ENCODE measurements at regions not wholly inside any gene's neighbourhood (a gene's known extent, or its start where the extent isn't known, plus 50 kb on each side); places are given as distances from the start of the nearest gene placed in this dataset.

- Histone ChIP-seq H2BK20ac (ENCODE audit: low read depth, low read length) (no peak overlapping the region), H3K27ac (ENCODE audit: insufficient read depth, low read length) (no peak overlapping the region), H3K4me1 (ENCODE audit: control insufficient read depth, insufficient read depth, low read length) (no peaks in the 10 kb centered on the region), H3K27me3 (ENCODE audit: control insufficient read depth, insufficient read depth, low read length) (peaks cover 2% of the 10 kb centered on the region; the same call in 1 of the 2 replicates), H2AFZ (replicated peaks; ENCODE audit: low read length, poor library complexity) (no peak overlapping the region), H3K4me2 (ENCODE audit: low read depth, low read length) (no peak overlapping the region), H3K9me1 (ENCODE audit: insufficient read depth, low read length) (no peaks in the 10 kb centered on the region), H3K23ac (ENCODE audit: low read depth, low read length) (no peak overlapping the region), H3K9me3 (ENCODE audit: control insufficient read depth, insufficient read depth, low read length) (no peaks in the 10 kb centered on the region), H3K36me3 (ENCODE audit: control insufficient read depth, insufficient read depth, low read length) (no peaks in the 10 kb centered on the region), H4K5ac (ENCODE audit: low read depth, low read length) (no peak overlapping the region), H4K8ac (ENCODE audit: low read depth in 2 of 2, low read length in 2 of 2) (no peak overlapping the region), H2BK120ac (ENCODE audit: low read depth, low read length) (no peak overlapping the region), H3K79me1 (ENCODE audit: low read depth in 1 of 2, low read length in 2 of 2) (no peaks in the 10 kb centered on the region), H3K4ac (ENCODE audit: low read depth, low read length) (no peak overlapping the region), H2AK9ac (replicated peaks; ENCODE audit: low read depth, low read length, poor library complexity) (no peak overlapping the region), H3K56ac (ENCODE audit: extremely low read depth, insufficient read depth, low read length) (no peak overlapping the region), H2BK5ac (ENCODE audit: low read depth, low read length, poor library complexity, severe bottlenecking) (no peak overlapping the region), H3K18ac (ENCODE audit: low read depth, low read length) (no peak overlapping the region), H3K9ac (ENCODE audit: low read depth, low read length) (no peak overlapping the region), H2BK15ac (ENCODE audit: low read depth, low read length) (no peak overlapping the region), H4K20me1 (ENCODE audit: insufficient read depth, low read length) (no peaks in the 10 kb centered on the region), H4K91ac (ENCODE audit: insufficient read depth, low read depth, low read length) (no peak overlapping the region), H2AK5ac (ENCODE audit: low read depth, low read length) (no peak overlapping the region), H3K14ac (replicated peaks; ENCODE audit: low read depth, low read length) (no peak overlapping the region), H3K4me3 (ENCODE audit: insufficient read depth, low read depth, low read length) (no peak overlapping the region)
- no TSS peak for BruUV-seq (replicated peaks)
- POLR2A ChIA-PET (ENCODE audit: unreplicated experiment): no interaction called here
- in situ Hi-C loops (cut with MboI; ENCODE audit: low sequenced_read_pairs) (no loop called here), dilution Hi-C loops (cut with HindIII; ENCODE audit: low sequenced_read_pairs, unreplicated experiment) (no loop called here), intact Hi-C loops (cut with micrococcal nuclease) (no loop called here)
- DNase-seq (no peak), ATAC-seq (ENCODE audit: low read depth) (no peak)
- CTCF ChIA-PET: no interaction called here
- WGBS, 2 experiments (ENCODE audit: extremely low coverage in 2 of 2, insufficient read length in 1 of 2): 28% methylated on average over 3 of the region's 3 CpGs; no CpG with 5 or more reads in 1 of the 2 experiments
- TF ChIP-seq SMC3 (IDR thresholded peaks at IDR 0.05; ENCODE audit: low read depth, low read length): no peak
These were observed 161.3 kb upstream of the CTTNBP2NL start for GRCh38 chr1:112234710-112235109.
